BLaER1 (cell line): ENCODE measurements at regions not wholly inside any gene's neighbourhood (a gene's known extent, or its start where the extent isn't known, plus 50 kb on each side); places are given as distances from the start of the nearest gene placed in this dataset.

Experiments
- H3K27ac ChIP-seq: shearing (Covaris generic); formaldehyde crosslinking; 2 replicates; pipeline ENCODE4 v1.8.1; 2022
- H3K27me3 ChIP-seq: shearing (Covaris generic); formaldehyde crosslinking; 2 replicates; pipeline ENCODE4 v1.8.1; 2022
- H3K36me3 ChIP-seq: shearing (Covaris generic); formaldehyde crosslinking; 2 replicates; pipeline ENCODE4 v1.8.1; 2022
- H3K4me1 ChIP-seq: shearing (Covaris generic); formaldehyde crosslinking; 2 replicates; pipeline ENCODE4 v1.8.1; 2022
- H3K4me2 ChIP-seq: shearing (Covaris generic); formaldehyde crosslinking; 2 replicates; pipeline ENCODE4 v1.8.1; 2022
- H3K4me3 ChIP-seq: shearing (Covaris generic); formaldehyde crosslinking; 2 replicates; pipeline ENCODE4 v1.8.1; 2022
- H3K9ac ChIP-seq: shearing (Covaris generic); formaldehyde crosslinking; 2 replicates; pipeline ENCODE4 v1.8.1; 2022
- H3K9me3 ChIP-seq: shearing (Covaris generic); formaldehyde crosslinking; 2 replicates; pipeline ENCODE4 v1.8.1; 2022
- H4K20me1 ChIP-seq: shearing (Covaris generic); formaldehyde crosslinking; 2 replicates; pipeline ENCODE4 v1.8.1; 2022
- Cebpa-rat ChIP-seq: shearing (Covaris generic); IDR thresholded peaks from 2 replicates; pipeline ENCODE4 v1.8.1; 2022

- Histone ChIP-seq H3K9ac (no peak overlapping the region), H3K4me1 (no peaks in the 10 kb centered on the region), H3K27ac (no peak overlapping the region), H3K27me3 (no peaks in the 10 kb centered on the region), H3K4me3 (no peak overlapping the region), H4K20me1 (no peaks in the 10 kb centered on the region), H3K36me3 (no peaks in the 10 kb centered on the region), H3K4me2 (no peak overlapping the region), H3K9me3 (no peaks in the 10 kb centered on the region)
- no peak for TF ChIP-seq Cebpa-rat
Observed at GRCh38 chr7:121474301-121474673, 78.2 kb upstream of the FAM3C start.

GRCh38 chr7:121473645-121474300 lies 77.7 kb upstream of the FAM3C start:
- TF ChIP-seq Cebpa-rat, result no peak
- Histone ChIP-seq H3K4me2 (no peak overlapping the region), H3K9ac (no peak overlapping the region), H3K36me3 (no peaks in the 10 kb centered on the region), H3K4me3 (no peak overlapping the region), H3K27ac (no peak overlapping the region), H3K27me3 (no peaks in the 10 kb centered on the region), H3K4me1 (no peaks in the 10 kb centered on the region), H4K20me1 (no peaks in the 10 kb centered on the region), H3K9me3 (no peaks in the 10 kb centered on the region)

GRCh38 chr7:121466455-121466854 lies 70.3 kb upstream of the FAM3C start:
- no peak overlapping the region for H3K27ac ChIP-seq
- H3K9ac ChIP-seq, result no peak overlapping the region
- no peak overlapping the region for H3K4me2 ChIP-seq
- H3K9me3 ChIP-seq, result no peaks in the 10 kb centered on the region
- no peaks in the 10 kb centered on the region for H3K36me3 ChIP-seq
- TF ChIP-seq Cebpa-rat, result no peak
- no peaks in the 10 kb centered on the region for H4K20me1 ChIP-seq
- no peaks in the 10 kb centered on the region for H3K4me1 ChIP-seq
- no peak overlapping the region for H3K4me3 ChIP-seq
- no peaks in the 10 kb centered on the region for H3K27me3 ChIP-seq

GRCh38 chr7:121459148-121459547 lies 63.0 kb upstream of the FAM3C start:
- no peak overlapping the region for H3K27ac ChIP-seq
- H3K4me3 ChIP-seq, result no peak overlapping the region
- H3K9me3 ChIP-seq, result no peaks in the 10 kb centered on the region
- H3K36me3 ChIP-seq, result no peaks in the 10 kb centered on the region
- no peak overlapping the region for H3K4me2 ChIP-seq
- no peak for TF ChIP-seq Cebpa-rat
- H4K20me1 ChIP-seq, result no peaks in the 10 kb centered on the region
- H3K9ac ChIP-seq, result no peak overlapping the region
- no peaks in the 10 kb centered on the region for H3K27me3 ChIP-seq
- H3K4me1 ChIP-seq, result no peaks in the 10 kb centered on the region

GRCh38 chr7:121456785-121457359 lies 60.8 kb upstream of the FAM3C start:
- no peak overlapping the region for H3K4me2 ChIP-seq
- no peak overlapping the region for H3K4me3 ChIP-seq
- H3K27me3 ChIP-seq, result no peaks in the 10 kb centered on the region
- no peaks in the 10 kb centered on the region for H3K4me1 ChIP-seq
- no peak overlapping the region for H3K27ac ChIP-seq
- H3K36me3 ChIP-seq, result no peaks in the 10 kb centered on the region
- TF ChIP-seq Cebpa-rat, result no peak
- H3K9ac ChIP-seq, result no peak overlapping the region
- no peaks in the 10 kb centered on the region for H4K20me1 ChIP-seq
- no peaks in the 10 kb centered on the region for H3K9me3 ChIP-seq

GRCh38 chr7:121456015-121456414 lies 59.9 kb upstream of the FAM3C start:
- no peak overlapping the region for H3K27ac ChIP-seq
- H4K20me1 ChIP-seq, result no peaks in the 10 kb centered on the region
- no peaks in the 10 kb centered on the region for H3K4me1 ChIP-seq
- H3K4me2 ChIP-seq, result no peak overlapping the region
- H3K27me3 ChIP-seq, result no peaks in the 10 kb centered on the region
- no peaks in the 10 kb centered on the region for H3K9me3 ChIP-seq
- TF ChIP-seq Cebpa-rat, result no peak
- no peak overlapping the region for H3K9ac ChIP-seq
- H3K36me3 ChIP-seq, result no peaks in the 10 kb centered on the region
- H3K4me3 ChIP-seq, result no peak overlapping the region

GRCh38 chr7:121452389-121452788 lies 56.3 kb upstream of the FAM3C start:
- Histone ChIP-seq H3K27me3 (no peaks in the 10 kb centered on the region), H3K9me3 (no peaks in the 10 kb centered on the region), H3K4me2 (no peak overlapping the region), H3K4me3 (no peak overlapping the region), H3K27ac (no peak overlapping the region), H3K36me3 (no peaks in the 10 kb centered on the region), H4K20me1 (no peaks in the 10 kb centered on the region), H3K4me1 (no peaks in the 10 kb centered on the region), H3K9ac (no peak overlapping the region)
- TF ChIP-seq Cebpa-rat, result no peak

GRCh38 chr7:121451367-121452094 lies 55.4 kb upstream of the FAM3C start:
- Histone ChIP-seq H3K4me3 (no peak overlapping the region), H3K36me3 (no peaks in the 10 kb centered on the region), H3K27me3 (no peaks in the 10 kb centered on the region), H3K27ac (no peak overlapping the region), H3K9ac (no peak overlapping the region), H3K9me3 (no peaks in the 10 kb centered on the region), H4K20me1 (no peaks in the 10 kb centered on the region), H3K4me1 (no peaks in the 10 kb centered on the region), H3K4me2 (no peak overlapping the region)
- TF ChIP-seq Cebpa-rat, result no peak

- no peak overlapping the region for H3K27ac ChIP-seq
Observed at GRCh38 chr7:121450631-121451198, 54.6 kb upstream of the FAM3C start.

GRCh38 chr7:121449735-121450240 lies 53.7 kb upstream of the FAM3C start:
- H3K4me1 ChIP-seq, result no peaks in the 10 kb centered on the region
- no peak overlapping the region for H3K4me3 ChIP-seq
- H3K27me3 ChIP-seq, result no peaks in the 10 kb centered on the region
- no peak for TF ChIP-seq Cebpa-rat
- H4K20me1 ChIP-seq, result no peaks in the 10 kb centered on the region
- no peaks in the 10 kb centered on the region for H3K36me3 ChIP-seq
- H3K4me2 ChIP-seq, result no peak overlapping the region
- no peaks in the 10 kb centered on the region for H3K9me3 ChIP-seq
- H3K27ac ChIP-seq, result no peak overlapping the region
- no peak overlapping the region for H3K9ac ChIP-seq

More at GRCh38 chr7:121450631-121451198, 54.6 kb upstream of the FAM3C start:
- H3K27me3 ChIP-seq, result no peaks in the 10 kb centered on the region
- H3K36me3 ChIP-seq, result no peaks in the 10 kb centered on the region
- no peak overlapping the region for H3K4me2 ChIP-seq
- no peak overlapping the region for H3K9ac ChIP-seq
- H3K4me1 ChIP-seq, result no peaks in the 10 kb centered on the region
- H4K20me1 ChIP-seq, result no peaks in the 10 kb centered on the region
- no peaks in the 10 kb centered on the region for H3K9me3 ChIP-seq
- TF ChIP-seq Cebpa-rat, result no peak
- no peak overlapping the region for H3K4me3 ChIP-seq
